BE2C (cell line): ENCODE measurements at regions not wholly inside any gene's neighbourhood (a gene's known extent, or its start where the extent isn't known, plus 50 kb on each side); places are given as distances from the start of the nearest gene placed in this dataset.
A peak's percentile ranks its signal among the peaks of the same experiment; 100 is the strongest.

Source experiments
- DNase-seq: peaks from one replicate; pipeline ENCODE4 v3.0.0-alpha.2; 2020
- H3K27me3 ChIP-seq: fragments of 250-450 bp; sonication (Bioruptor Pico); 2 replicates; pipeline ENCODE4 v1.5.1; 2020; ENCODE audit warnings: mild to moderate bottlenecking
- H3K36me3 ChIP-seq: fragments of 250-450 bp; sonication (Bioruptor Pico); 2 replicates; pipeline ENCODE4 v1.5.1; 2020; ENCODE audit warnings: mild to moderate bottlenecking
- H3K4me1 ChIP-seq: fragments of 250-450 bp; sonication (Bioruptor Pico); 2 replicates; pipeline ENCODE4 v1.5.1; 2020
- H3K4me3 ChIP-seq: 2 replicates; pipeline ENCODE4 v1.5.1; 2011; ENCODE audit warnings: low read depth, low read length
- H3K9me3 ChIP-seq: fragments of 250-450 bp; sonication (Bioruptor Pico); 2 replicates; pipeline ENCODE4 v1.5.1; 2020
- CTCF ChIP-seq: IDR thresholded peaks from 2 replicates; pipeline ENCODE4 v1.5.1; 2012; ENCODE audit warnings: mild to moderate bottlenecking, low read depth, low read length

- Histone ChIP-seq H3K27me3 (no peaks in the 10 kb centered on the region), H3K4me3 (no peak overlapping the region), H3K9me3 (no peaks in the 10 kb centered on the region), H3K4me1 (no peaks in the 10 kb centered on the region), H3K36me3 (no peaks in the 10 kb centered on the region)
- DNase-seq = no peak
- no peak for TF ChIP-seq CTCF
These were observed 200.3 kb downstream of the MINAR1 start for GRCh38 chr15:79632457-79632856.

- DNase-seq = no peak
- Histone ChIP-seq H3K4me3 (no peak overlapping the region), H3K27me3 (no peaks in the 10 kb centered on the region), H3K4me1 (peaks cover 4% of the 10 kb centered on the region; the same call in 1 of the 2 replicates), H3K9me3 (no peaks in the 10 kb centered on the region), H3K36me3 (no peaks in the 10 kb centered on the region)
- no peak for TF ChIP-seq CTCF
These were observed 203.1 kb downstream of the MINAR1 start for GRCh38 chr15:79635149-79635771.

- Histone ChIP-seq H3K27me3 (no peaks in the 10 kb centered on the region), H3K4me1 (peaks cover 4% of the 10 kb centered on the region; the same call in 1 of the 2 replicates), H3K4me3 (no peak overlapping the region), H3K36me3 (no peaks in the 10 kb centered on the region), H3K9me3 (no peaks in the 10 kb centered on the region)
- no peak for TF ChIP-seq CTCF
- no peak for DNase-seq
These were observed 203.9 kb downstream of the MINAR1 start for GRCh38 chr15:79635897-79636561.

- DNase-seq = peak; percentile 16
- TF ChIP-seq CTCF = no peak
- no peaks in the 10 kb centered on the region; the same call in 1 of the 2 replicates for H3K9me3 ChIP-seq
- no peaks in the 10 kb centered on the region for H3K36me3 ChIP-seq
- peaks cover 4% of the 10 kb centered on the region; the same call in 1 of the 2 replicates for H3K4me1 ChIP-seq
- H3K27me3 ChIP-seq = no peaks in the 10 kb centered on the region; the same call in 1 of the 2 replicates
- no peak overlapping the region for H3K4me3 ChIP-seq
These were observed 208.1 kb downstream of the MINAR1 start for GRCh38 chr15:79640206-79640605.

- no peak overlapping the region for H3K4me3 ChIP-seq
- DNase-seq = no peak
- H3K9me3 ChIP-seq = no peaks in the 10 kb centered on the region; the same call in 1 of the 2 replicates
- H3K36me3 ChIP-seq = no peaks in the 10 kb centered on the region
- no peak for TF ChIP-seq CTCF
- H3K4me1 ChIP-seq = peaks cover 4% of the 10 kb centered on the region; the same call in 1 of the 2 replicates
- no peaks in the 10 kb centered on the region; the same call in 1 of the 2 replicates for H3K27me3 ChIP-seq
These were observed 209.7 kb downstream of the MINAR1 start for GRCh38 chr15:79641841-79642240.

- DNase-seq = no peak
- no peaks in the 10 kb centered on the region; the same call in 1 of the 2 replicates for H3K9me3 ChIP-seq
- no peak overlapping the region for H3K4me3 ChIP-seq
- no peaks in the 10 kb centered on the region; the same call in 1 of the 2 replicates for H3K27me3 ChIP-seq
- no peak for TF ChIP-seq CTCF
- H3K4me1 ChIP-seq = peaks cover 4% of the 10 kb centered on the region; the same call in 1 of the 2 replicates
- no peaks in the 10 kb centered on the region for H3K36me3 ChIP-seq
These were observed 211.3 kb downstream of the MINAR1 start for GRCh38 chr15:79643393-79643792.
